ENCODE measurements at regions not wholly inside any gene's neighbourhood (a gene's known extent, or its start where the extent isn't known, plus 50 kb on each side); places are given as distances from the start of the nearest gene placed in this dataset.

- no peak for TF ChIP-seq POLR2A (IDR thresholded peaks at IDR 0.05; ENCODE audit: low read length)
- TF ChIP-seq GATA1 (IDR thresholded peaks at IDR 0.05; ENCODE audit: low read depth, low read length) = no peak
Observed at GRCh38 chr16:10255728-10256127, 73.5 kb upstream of the GRIN2A start.

Measured in erythroblast (primary cell).